Immature natural killer cell (primary cell): ENCODE measurements at regions not wholly inside any gene's neighbourhood (a gene's known extent, or its start where the extent isn't known, plus 50 kb on each side); places are given as distances from the start of the nearest gene placed in this dataset.

Experiments used
- DNase-seq, 3 donors: peaks; one replicate each; pipeline ENCODE4 v3.0.0; 2022; ENCODE audit warnings: mixed read lengths in 1 of 3
- H3K27ac Mint-ChIP-seq, 6 donors: one replicate each; pipeline ENCODE4 v1.8.0; 2020; ENCODE audit warnings: mixed read lengths in 6 of 6, mild to moderate bottlenecking in 5 of 6, inconsistent platforms in 4 of 6, moderate library complexity in 3 of 6
- H3K27me3 Mint-ChIP-seq, 3 donors: one replicate each; pipeline ENCODE4 v1.8.0; 2020 to 2021; ENCODE audit warnings: low read depth in 3 of 3, mild to moderate bottlenecking in 3 of 3, mixed read lengths in 3 of 3, moderate library complexity in 3 of 3, inconsistent platforms in 1 of 3
- H3K36me3 Mint-ChIP-seq, 3 donors: one replicate each; pipeline ENCODE4 v1.8.0; 2020; ENCODE audit warnings: mixed read lengths in 3 of 3, inconsistent platforms in 2 of 3, mild to moderate bottlenecking in 2 of 3
- H3K4me1 Mint-ChIP-seq, 2 donors: one replicate each; pipeline ENCODE4 v1.8.0; 2020; ENCODE audit warnings: inconsistent platforms in 2 of 2, mild to moderate bottlenecking in 2 of 2, mixed read lengths in 2 of 2, moderate library complexity in 1 of 2
- H3K4me3 Mint-ChIP-seq, 5 donors: one replicate each; pipeline ENCODE4 v1.8.0; 2020; ENCODE audit warnings: mild to moderate bottlenecking in 5 of 5, mixed read lengths in 5 of 5, inconsistent platforms in 3 of 5, moderate library complexity in 3 of 5
- H3K9me3 Mint-ChIP-seq, 6 donors: one replicate each; pipeline ENCODE4 v1.8.0; 2020; ENCODE audit warnings: mild to moderate bottlenecking in 6 of 6, mixed read lengths in 6 of 6, inconsistent platforms in 4 of 6, moderate library complexity in 3 of 6

DNA sequence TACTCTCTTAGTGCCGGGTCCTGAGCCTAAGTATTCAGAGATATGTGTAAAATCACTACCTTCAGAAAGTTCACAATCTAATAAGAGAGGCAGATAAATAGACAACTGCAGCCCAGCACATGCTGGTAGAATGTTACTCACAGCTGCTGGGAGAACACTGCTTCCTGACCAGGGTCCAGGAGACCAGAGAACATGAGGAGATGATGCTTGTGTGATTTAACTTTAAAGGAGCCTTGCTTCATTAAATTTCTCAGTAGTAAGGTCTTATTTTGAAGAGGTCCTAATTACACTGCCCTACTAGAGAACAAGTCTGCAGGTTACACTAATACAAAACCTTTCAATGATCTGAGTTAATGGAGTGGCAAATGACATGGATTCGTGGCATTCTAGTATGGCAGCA, 209.9 kb upstream of the TRIB2 start:
- H3K36me3 Mint-ChIP-seq, result peaks cover 0 to 5% (median 3%) of the 10 kb centered on the region in 3 donors
- DNase-seq, result no peak
- H3K27me3 Mint-ChIP-seq, result peaks cover 0 to 1% (median under 1%) of the 10 kb centered on the region in 3 donors
- H3K4me1 Mint-ChIP-seq, result peaks cover 74 to 78% of the 10 kb centered on the region in 2 donors
- H3K27ac Mint-ChIP-seq, result peak overlapping the region; percentile 55 to 82 (median 76)
- H3K4me3 Mint-ChIP-seq, result peak overlapping the region; percentile 60 to 79 (median 72)
- peaks cover 0 to 4% (median 0%) of the 10 kb centered on the region in 6 donors for H3K9me3 Mint-ChIP-seq

DNA sequence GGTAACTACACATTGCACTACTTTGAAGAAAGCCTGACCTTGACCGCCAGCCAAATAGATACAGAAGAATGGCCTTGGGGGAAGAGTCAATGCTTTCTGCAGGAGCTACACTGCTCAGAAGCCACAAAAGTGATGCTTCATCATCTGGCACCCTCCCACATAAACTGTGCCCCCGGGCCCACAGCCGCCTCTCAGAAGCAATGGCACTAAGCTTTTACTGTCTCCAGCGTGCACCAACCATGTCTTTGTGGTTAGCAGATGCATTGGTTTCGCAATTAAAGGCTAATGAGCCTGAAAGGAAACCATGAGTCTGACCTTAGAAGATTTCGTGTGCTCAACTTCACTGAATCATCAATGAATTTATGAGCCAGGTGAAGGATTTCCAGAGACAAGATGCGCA, 209.4 kb upstream of the TRIB2 start:
- peaks cover 0 to 2% (median 1%) of the 10 kb centered on the region in 3 donors for H3K27me3 Mint-ChIP-seq
- peak overlapping the region; percentile 75 to 89 (median 78) for H3K27ac Mint-ChIP-seq
- H3K4me3 Mint-ChIP-seq, result peak overlapping the region; percentile 60 to 79 (median 72)
- peak; percentile 61 to 72 (median 63) for DNase-seq
- H3K4me1 Mint-ChIP-seq, result peaks cover 73 to 78% of the 10 kb centered on the region in 2 donors
- peaks cover 0 to 5% (median 3%) of the 10 kb centered on the region in 3 donors for H3K36me3 Mint-ChIP-seq
- peaks cover 0 to 4% (median 0%) of the 10 kb centered on the region in 6 donors for H3K9me3 Mint-ChIP-seq

DNA sequence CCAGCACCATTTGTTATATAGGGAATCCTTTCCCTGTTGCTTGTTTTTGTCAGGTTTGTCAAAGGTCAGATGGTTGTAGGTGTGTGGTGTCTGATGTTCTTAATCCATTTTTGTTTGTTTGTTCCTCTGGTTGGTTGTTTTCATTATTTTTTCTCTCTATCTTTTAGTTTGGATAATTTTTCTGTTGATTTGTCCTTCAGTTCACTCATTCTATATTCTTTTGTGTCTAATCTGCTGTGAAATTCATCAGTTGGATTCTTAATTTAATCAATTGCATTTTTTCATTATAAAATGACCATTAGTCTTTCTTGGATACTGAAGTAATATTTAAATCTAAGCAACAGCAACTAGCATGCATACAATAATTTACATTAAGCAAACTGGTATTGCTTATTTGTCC, 206.7 kb upstream of the TRIB2 start:
- no peak for DNase-seq
- H3K27ac Mint-ChIP-seq, result no peak overlapping the region
- peaks cover 0 to 5% (median 2%) of the 10 kb centered on the region in 3 donors for H3K27me3 Mint-ChIP-seq
- peaks cover 0 to 4% (median 0%) of the 10 kb centered on the region in 6 donors for H3K9me3 Mint-ChIP-seq
- H3K36me3 Mint-ChIP-seq, result peaks cover 0 to 5% (median 0%) of the 10 kb centered on the region in 3 donors
- peaks cover 67 to 77% of the 10 kb centered on the region in 2 donors for H3K4me1 Mint-ChIP-seq
- no peak overlapping the region for H3K4me3 Mint-ChIP-seq

DNA sequence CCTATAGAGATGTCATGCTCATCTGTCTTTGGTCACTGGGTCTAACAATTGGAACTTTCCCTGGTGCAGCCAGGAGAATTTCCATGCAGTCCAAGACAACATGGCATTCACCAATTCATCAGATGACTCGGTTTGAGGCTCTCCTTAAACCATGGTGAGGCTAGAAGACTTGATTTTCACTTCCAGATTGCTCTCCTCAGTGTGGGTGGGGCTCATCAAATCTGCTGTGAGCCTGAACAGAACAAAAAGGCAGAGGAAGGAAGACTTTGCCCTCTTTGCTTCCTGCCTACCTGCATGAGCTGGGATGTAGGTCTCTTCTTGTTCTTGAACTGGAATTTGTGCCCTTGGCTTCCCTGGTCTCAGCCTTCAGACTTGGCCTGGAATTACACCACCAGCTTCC, 203.4 kb upstream of the TRIB2 start:
- H3K27ac Mint-ChIP-seq, result peak overlapping the region in 1 of 6 donors; percentile 36
- H3K4me3 Mint-ChIP-seq, result peak overlapping the region in 3 of 5 donors; percentile 0 to 43 (median 8)
- H3K4me1 Mint-ChIP-seq, result peaks cover 49 to 71% of the 10 kb centered on the region in 2 donors
- peaks cover 5 to 7% (median 5%) of the 10 kb centered on the region in 3 donors for H3K27me3 Mint-ChIP-seq
- H3K9me3 Mint-ChIP-seq, result peaks cover 0 to 4% (median 0%) of the 10 kb centered on the region in 6 donors
- peaks cover 0 to 5% (median 0%) of the 10 kb centered on the region in 3 donors for H3K36me3 Mint-ChIP-seq
- DNase-seq, result no peak

DNA sequence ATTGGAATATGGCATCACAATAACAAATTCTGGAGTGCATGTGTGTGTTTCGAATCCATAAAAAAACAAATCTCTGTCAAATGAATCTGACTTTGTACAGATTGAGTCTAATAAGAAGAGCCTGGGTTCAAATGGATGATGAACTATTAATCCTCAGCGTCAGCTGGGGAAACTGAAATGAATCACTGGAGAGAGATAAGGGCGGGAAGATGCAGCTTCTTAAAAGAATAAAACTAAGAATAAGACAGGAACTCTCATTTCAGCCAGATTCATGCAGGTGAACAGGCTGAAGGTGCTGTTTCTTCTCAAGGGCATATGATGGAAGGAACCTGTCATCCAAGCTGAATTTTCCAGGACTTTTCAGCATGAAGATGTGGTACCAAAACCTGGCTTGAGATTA, 202.6 kb upstream of the TRIB2 start:
- Mint-ChIP-seq H3K27ac (peak overlapping the region in 2 of 6 donors; percentile 31 to 83), H3K4me3 (peak overlapping the region in 4 of 5 donors; percentile 25 to 75 (median 68)), H3K9me3 (no peaks in the 10 kb centered on the region), H3K36me3 (peaks cover 0 to 5% (median 0%) of the 10 kb centered on the region in 3 donors), H3K4me1 (peaks cover 46 to 67% of the 10 kb centered on the region in 2 donors), H3K27me3 (peaks cover 5 to 7% (median 5%) of the 10 kb centered on the region in 3 donors)
- no peak for DNase-seq

DNA sequence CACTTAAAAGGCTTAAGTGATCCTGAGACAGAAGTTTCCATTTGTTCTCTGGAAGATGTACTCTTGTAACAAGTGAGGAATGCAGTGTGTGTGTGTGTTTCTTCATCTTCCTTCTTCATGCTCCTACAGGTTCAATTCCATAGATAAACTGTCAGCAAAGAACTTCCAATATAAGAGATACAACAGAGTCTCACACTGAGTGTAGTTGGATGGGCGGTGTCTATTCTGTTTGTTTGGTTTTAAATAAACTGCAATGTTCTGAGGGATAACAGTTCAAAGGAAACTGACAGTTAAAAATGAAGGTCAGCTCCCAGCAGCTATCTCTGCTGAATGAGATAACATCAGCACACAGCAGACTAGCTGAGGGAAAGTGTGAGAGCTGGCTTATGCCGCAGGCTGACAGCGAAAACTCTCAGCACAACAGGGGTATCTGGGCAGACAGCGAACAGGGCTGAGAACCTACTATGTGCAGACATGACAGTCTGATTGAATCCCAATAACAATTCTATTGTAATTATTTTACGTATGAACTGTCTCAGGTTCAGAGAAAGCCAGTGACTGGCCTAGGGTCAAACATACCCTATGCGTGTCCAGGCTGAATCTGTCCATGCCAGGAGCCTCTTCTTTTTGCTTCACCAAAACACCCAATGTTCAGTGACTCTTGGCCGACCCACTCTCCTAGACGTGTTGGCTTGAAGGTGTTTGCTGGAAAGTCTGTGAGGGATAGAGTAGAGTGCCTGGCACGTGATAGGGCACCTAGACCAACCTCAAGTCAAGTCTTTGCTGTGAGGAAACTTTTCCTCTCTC, 201.9 kb upstream of the TRIB2 start:
- Mint-ChIP-seq H3K36me3 (peaks cover 0 to 5% (median 0%) of the 10 kb centered on the region in 3 donors), H3K27ac (peak overlapping the region; percentile 13 to 83 (median 34)), H3K9me3 (no peaks in the 10 kb centered on the region), H3K27me3 (peaks cover 5 to 7% (median 5%) of the 10 kb centered on the region in 3 donors), H3K4me3 (peak overlapping the region; percentile 33 to 75 (median 70)), H3K4me1 (peaks cover 43 to 62% of the 10 kb centered on the region in 2 donors)
- DNase-seq, result peak; percentile 51 to 58 (median 55)

DNA sequence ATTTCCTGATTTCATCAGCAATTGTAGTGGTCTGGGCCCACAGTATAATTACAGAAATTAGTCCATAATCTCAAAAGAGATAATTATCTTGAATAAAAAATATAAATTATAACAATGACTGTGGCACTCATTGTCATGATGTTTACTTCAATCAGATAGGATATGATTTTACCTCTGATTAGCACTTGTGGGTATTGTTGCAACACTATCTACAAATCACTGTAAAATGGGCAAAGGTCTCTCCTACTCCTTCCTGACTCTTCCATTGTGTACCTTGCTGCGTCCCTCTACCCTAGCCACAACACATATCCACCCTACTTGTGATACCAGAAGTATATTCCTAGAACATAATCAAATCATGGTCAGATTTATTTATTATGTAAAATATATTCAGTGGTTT, 200.9 kb upstream of the TRIB2 start:
- H3K27ac Mint-ChIP-seq, result no peak overlapping the region
- H3K36me3 Mint-ChIP-seq, result no peaks in the 10 kb centered on the region
- peak overlapping the region in 3 of 5 donors; percentile 10 to 45 (median 26) for H3K4me3 Mint-ChIP-seq
- DNase-seq, result no peak
- H3K4me1 Mint-ChIP-seq, result peaks cover 41 to 61% of the 10 kb centered on the region in 2 donors
- peaks cover 0 to 2% (median 0%) of the 10 kb centered on the region in 6 donors for H3K9me3 Mint-ChIP-seq
- H3K27me3 Mint-ChIP-seq, result peaks cover 5 to 7% (median 5%) of the 10 kb centered on the region in 3 donors

DNA sequence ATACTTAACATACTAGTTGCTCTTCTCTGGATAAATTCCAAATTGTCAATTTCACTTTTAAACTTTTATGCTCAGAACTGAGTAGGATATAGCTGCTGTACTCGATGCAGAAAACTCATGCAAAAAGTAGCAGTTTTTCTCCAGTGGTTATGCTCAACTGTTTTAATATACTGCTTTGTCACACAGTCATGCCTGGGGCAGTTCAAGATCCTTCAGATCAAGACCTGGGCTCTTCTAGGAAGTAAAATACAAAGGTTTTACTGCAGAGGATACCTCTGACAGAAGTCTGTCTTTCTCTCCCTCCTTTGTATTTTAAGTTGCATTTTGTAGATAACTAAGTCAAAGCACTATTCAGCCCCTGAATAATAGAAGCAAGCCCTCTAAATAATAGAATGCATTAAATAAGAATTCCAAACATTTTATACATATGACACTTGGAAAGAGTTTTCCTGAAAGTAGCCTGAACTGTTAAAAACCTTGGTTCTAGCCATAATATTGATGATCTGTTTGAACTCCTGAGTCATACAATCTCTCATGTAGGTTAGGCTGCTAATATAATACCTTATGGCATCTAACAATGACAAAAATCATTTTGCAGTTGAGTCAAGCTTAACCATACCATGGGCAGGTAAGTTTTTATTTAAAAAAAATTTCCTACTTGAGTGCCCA, 183.3 kb upstream of the TRIB2 start:
- DNase-seq, result no peak
- Mint-ChIP-seq H3K36me3 (no peaks in the 10 kb centered on the region), H3K4me3 (no peak overlapping the region), H3K27ac (no peak overlapping the region), H3K27me3 (peaks cover 0 to 3% (median 2%) of the 10 kb centered on the region in 3 donors), H3K9me3 (no peaks in the 10 kb centered on the region), H3K4me1 (peaks cover 0 to 14% of the 10 kb centered on the region in 2 donors)

DNA sequence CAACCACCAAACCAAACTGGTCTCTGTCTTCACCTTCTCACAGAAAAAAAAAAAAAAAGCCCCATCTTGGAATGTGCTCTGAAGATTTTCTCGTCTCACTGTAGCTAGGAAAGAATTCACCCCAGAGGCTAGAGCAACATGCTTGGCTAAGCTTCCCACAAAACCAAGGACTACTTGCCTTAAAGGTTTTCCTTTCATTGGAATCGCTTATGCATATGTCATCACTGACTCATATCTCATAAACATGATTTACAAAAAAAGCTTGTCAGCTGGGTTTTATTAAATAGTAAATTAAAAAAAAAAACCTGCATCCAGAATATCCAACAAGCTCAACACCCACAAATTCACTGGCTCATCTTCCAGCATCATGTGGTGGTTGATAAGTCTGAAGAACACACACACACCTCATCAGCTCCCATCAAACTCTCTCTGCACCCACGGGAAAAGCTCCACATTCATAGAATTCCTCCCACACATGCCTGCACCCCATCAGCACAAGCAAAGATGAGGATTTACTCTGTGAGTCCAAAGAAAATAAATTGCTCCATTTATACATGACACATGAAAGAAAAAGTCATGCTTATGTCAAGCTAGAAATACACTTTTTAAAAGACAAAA, 182.0 kb upstream of the TRIB2 start:
- Mint-ChIP-seq H3K9me3 (no peaks in the 10 kb centered on the region), H3K36me3 (no peaks in the 10 kb centered on the region), H3K4me3 (no peak overlapping the region), H3K27me3 (peaks cover 0 to 2% (median 1%) of the 10 kb centered on the region in 3 donors), H3K27ac (peak overlapping the region in 1 of 6 donors; percentile 50), H3K4me1 (peaks cover 0 to 14% of the 10 kb centered on the region in 2 donors)
- no peak for DNase-seq

DNA sequence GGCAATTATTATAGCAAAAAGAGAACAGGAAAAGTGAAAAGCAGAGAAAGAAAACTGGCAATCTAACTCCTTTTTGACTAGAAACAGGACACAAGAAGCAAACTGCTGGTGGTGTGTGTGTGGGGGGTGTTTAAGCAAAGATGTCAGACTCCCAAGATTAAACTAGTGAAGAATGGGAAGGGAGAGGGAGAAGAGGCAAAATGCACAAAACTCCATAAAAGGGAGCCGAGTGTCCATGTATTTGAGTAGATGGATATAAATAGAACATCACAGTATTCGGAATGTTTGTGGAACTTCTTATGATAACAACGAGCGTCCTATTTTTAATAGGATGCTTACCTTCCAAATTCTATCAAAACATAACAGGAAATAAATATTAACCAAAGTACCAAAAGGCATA, 179.8 kb upstream of the TRIB2 start:
- H3K36me3 Mint-ChIP-seq, result no peaks in the 10 kb centered on the region
- H3K4me1 Mint-ChIP-seq, result peaks cover 0 to 14% of the 10 kb centered on the region in 2 donors
- DNase-seq, result no peak
- H3K27me3 Mint-ChIP-seq, result peaks cover 0 to 4% (median 2%) of the 10 kb centered on the region in 3 donors
- H3K4me3 Mint-ChIP-seq, result no peak overlapping the region
- no peak overlapping the region for H3K27ac Mint-ChIP-seq
- H3K9me3 Mint-ChIP-seq, result no peaks in the 10 kb centered on the region

DNA sequence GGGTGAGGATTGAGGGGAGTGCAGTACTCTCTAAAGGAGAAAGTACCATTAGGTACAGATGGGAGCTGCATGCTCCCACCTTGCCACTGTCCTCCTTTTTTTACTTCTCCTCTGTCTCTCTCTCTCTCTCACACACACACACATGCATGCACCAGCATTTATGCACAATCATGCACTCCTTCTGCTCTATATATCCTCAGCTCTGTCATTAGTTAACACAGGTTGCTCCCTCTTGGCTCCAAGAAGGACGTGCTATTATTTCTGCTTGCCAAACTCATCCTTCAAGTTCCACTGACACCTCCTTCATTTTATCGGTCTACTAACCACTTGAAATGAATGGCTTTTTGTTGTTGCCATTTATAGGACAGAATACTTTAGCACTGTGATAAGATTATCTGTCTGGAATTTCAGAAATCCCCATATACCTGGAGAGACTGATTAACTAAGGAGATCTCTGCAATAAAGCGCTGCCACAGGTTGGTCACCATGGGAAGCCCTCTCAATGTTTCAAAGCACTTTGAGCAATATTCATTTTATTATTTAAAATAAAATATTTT, 178.5 kb upstream of the TRIB2 start:
- H3K4me1 Mint-ChIP-seq, result peaks cover 0 to 10% of the 10 kb centered on the region in 2 donors
- DNase-seq, result no peak
- peaks cover 0 to 4% (median 2%) of the 10 kb centered on the region in 3 donors for H3K27me3 Mint-ChIP-seq
- H3K9me3 Mint-ChIP-seq, result no peaks in the 10 kb centered on the region
- H3K36me3 Mint-ChIP-seq, result no peaks in the 10 kb centered on the region
- no peak overlapping the region for H3K27ac Mint-ChIP-seq
- no peak overlapping the region for H3K4me3 Mint-ChIP-seq

DNA sequence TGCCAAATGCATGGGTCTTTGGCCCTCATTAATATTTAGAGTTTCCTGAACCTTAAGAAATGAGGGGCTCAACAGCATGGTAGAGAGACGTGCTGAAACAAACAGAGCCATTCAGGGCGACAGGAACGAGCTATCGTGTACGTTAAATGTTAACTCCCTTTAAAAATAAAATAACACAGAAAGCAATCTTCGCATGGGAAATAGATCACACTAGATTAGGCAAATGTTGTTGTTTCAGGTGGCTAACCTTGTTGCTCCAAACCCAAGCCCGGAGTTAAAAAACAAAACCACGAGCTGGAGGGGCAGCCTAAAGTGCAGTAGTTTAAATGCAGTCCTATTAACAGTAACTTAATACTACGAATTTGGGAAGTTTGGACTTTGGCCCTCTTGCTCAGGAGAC, 177.4 kb upstream of the TRIB2 start:
- Mint-ChIP-seq H3K4me1 (peaks cover 0 to under 1% of the 10 kb centered on the region in 2 donors), H3K4me3 (no peak overlapping the region), H3K27me3 (peaks cover 0 to 4% (median 2%) of the 10 kb centered on the region in 3 donors), H3K36me3 (no peaks in the 10 kb centered on the region), H3K27ac (no peak overlapping the region), H3K9me3 (no peaks in the 10 kb centered on the region)
- DNase-seq, result no peak
